NCI-H2107 treated with DMSO at 0.1 percent for 48 hours (cell line): ENCODE measurements at regions not wholly inside any gene's neighbourhood (a gene's known extent, or its start where the extent isn't known, plus 50 kb on each side); places are given as distances from the start of the nearest gene placed in this dataset.
"Not testable (repeated sequence)": the region's sequence is repeated elsewhere in the genome, so short reads cannot be mapped to it uniquely, and the experiment has no call there.

Experiments
- DNase-seq: peaks from one replicate; lab custom pipeline; 2025; ENCODE audit not compliant: unreplicated experiment; lab: John Stamatoyannopoulos, UW

DNA sequence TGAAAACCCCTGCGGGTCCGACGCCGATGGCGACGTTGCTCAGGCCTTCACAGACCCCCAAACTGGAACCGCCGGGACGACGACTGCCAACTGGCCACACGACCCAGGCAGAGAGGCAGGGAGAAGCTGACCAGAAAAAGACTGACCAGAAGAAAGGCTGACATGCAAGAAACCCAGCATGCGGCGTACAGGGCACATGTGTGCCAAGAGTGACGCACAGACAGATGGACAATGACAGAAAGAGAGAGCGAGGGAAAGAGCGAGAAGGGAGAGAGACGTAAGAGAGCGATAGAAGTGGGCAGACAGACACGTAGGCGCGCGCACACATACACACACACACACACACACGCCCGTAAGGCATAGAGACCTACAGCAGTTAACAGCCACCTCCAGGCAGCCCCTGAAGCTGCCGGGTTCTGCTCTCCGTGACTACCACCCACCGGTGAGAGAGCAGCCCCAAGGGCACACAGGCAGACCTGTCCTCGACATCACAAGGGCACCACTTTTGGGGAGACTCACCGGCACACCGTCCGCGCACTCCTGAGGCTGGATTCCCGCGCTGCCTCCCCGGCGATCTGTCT lies 67.2 kb upstream of the ZNF527 start:
- no peak for DNase-seq

DNA sequence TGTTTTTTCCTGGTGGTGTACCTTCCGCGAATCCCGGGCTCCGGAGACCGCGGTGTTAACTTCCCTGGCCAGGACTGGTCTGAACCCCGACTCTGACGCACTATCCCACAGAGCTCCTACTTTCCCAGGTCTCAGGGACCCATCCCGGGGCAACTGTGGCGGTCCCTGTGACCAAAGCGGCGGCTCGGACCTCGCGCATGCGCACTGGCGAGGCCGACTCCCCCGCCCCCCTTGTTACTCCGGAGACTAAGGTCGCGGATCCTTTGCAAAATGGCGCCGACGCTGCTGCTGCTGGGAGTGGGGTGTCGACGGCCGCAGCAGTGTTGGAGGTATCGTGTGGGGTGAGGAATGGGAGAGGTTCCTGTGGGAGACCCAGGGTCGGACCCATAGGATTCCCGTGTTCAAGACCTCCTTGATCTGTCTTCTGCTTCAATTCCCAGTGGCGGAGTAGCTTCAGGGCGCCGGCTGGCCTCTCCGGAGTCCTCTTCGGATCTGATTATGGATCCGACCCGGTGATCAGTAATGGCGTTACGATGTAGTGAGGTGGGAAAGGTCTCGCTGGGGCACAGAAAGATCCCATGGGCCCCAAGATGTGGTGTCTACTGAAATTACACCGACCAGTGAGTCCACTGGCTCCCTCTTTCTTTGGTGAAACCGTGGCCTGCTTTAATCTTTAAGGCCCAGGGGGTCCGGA lies 66.6 kb upstream of the ZNF527 start:
- no peak for DNase-seq

DNA sequence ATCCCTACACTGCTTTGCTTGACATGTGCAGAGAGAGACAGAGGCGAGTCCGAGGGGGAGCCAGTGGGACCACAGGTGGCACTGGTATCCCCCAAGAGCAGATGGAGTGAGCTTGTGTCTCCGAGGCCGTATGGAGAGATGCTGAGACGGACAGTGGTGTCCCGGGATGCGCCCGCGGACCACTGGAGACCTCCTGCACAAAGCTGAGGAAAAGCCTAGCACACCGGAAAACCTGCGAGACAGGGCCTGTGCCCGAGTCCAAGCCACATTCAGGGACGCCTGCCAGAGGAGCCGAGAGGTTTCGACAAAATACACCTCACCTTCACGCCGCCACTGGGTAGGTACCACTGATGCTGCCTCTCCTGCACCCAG lies 66.0 kb upstream of the ZNF527 start:
- no peak for DNase-seq

DNA sequence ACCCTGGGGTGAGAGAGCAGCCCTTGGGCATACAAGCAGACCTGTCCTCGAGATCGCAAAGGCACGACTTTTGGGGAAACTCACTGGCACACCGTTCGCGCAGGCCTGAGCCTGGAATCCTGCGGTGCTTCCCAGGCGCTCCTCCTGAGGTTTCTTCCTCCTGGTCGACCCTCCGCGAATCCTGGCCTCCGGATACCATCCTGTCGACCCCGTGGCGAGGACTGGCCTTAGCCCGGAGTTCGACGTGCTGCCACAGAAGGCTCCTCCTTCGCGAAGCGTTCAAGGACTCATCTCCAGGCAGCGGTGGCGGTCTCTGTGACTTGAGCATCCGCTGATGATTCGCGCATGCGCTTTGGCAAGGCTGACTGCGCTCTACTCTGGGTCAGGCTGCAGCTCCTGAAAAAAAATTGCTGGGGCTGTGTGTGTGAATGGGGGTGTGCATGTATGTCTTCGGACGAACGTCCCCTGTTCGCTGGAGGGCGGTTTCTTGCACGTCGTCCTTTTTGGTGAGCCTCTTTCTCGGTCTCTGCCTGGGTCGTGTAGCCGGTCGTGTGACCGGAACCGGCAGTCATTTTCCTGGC lies 64.4 kb upstream of the ZNF527 start:
- no peak for DNase-seq

DNA sequence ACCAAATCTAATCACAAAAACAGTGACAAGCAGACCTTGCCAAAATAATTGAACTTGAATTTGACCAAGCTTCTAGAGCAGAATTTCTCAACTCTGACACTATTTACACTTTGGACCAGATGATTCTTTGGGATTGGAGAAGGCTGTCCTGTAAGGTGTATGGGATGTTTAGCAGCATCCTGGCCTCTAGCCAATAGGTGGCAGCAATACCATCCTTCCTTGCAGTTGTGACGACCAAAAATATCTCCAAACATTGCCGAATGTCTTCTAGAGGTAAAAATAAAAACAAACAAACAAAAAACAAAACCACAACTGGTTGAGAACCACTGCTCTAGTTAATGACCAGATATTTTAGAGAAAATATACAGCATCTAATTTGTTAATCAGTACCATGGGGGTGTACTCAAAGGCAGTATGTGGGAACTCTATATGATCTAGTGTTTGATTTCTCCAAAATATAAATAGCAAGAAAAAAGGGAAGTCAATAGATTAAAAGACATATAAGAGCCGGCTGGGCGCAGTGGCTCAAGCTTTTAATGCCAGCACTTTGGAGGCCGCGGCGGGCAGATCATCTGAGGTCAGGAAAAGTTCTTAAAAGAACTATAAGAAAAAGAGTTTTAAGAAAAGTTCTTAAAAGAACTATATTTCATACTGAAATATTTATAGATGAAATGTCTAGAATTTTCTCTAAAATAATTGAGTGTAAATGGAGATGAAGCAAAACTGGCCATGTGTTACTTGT lies 60.9 kb upstream of the ZNF527 start:
- DNase-seq, result no peak

DNA sequence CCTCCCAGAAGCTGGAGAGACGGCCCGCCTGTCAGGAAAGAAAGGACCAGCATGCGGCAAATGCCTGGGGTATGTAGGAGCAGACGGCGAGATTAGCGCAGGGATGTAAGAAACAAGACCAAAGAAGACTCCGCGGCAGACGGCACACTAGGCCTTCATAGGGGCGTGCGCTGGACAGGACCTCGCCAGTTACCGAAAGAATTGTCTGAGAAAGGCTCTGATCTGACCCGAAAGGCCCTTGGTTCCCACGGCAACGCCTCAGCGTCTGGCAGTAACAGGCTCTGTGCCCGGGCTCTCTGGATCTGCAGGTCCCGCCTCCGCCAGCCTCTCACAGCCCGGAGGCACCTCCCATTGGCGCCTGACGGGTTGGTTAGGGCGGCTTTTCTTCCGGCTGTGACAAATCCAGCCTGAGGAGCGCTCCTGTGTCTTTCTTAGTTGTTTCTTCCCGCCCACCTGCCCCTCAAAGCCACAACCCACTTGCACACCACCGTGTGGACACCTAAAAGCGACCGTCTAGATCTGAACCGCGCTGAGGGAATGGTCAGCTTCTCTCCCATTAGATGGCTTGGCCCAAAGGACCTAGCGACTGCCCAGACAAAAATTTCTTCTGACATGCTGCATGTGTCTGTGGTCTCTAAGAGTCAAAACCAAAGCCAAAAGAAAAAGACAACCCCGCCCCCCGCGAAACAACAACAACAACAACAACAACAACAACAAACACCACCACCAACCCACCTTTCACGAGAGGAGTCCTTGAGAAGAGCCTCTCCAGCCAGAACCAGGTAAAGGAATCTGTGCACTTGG lies 58.2 kb upstream of the ZNF527 start:
- not testable (repeated sequence) for DNase-seq

DNA sequence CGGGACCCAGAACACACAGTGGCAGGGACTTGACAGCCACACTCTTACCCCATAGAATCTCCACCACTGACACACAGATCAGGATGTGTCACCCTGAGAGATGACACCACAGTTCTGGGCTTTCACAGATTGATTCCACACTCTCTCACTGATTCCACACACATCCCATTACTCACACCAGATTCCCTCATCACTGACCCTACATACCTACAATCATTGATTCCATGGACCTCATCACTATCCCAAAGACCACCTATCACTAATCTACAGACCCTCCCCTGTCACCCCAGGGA lies 57.6 kb upstream of the ZNF527 start:
- DNase-seq, result no peak

DNA sequence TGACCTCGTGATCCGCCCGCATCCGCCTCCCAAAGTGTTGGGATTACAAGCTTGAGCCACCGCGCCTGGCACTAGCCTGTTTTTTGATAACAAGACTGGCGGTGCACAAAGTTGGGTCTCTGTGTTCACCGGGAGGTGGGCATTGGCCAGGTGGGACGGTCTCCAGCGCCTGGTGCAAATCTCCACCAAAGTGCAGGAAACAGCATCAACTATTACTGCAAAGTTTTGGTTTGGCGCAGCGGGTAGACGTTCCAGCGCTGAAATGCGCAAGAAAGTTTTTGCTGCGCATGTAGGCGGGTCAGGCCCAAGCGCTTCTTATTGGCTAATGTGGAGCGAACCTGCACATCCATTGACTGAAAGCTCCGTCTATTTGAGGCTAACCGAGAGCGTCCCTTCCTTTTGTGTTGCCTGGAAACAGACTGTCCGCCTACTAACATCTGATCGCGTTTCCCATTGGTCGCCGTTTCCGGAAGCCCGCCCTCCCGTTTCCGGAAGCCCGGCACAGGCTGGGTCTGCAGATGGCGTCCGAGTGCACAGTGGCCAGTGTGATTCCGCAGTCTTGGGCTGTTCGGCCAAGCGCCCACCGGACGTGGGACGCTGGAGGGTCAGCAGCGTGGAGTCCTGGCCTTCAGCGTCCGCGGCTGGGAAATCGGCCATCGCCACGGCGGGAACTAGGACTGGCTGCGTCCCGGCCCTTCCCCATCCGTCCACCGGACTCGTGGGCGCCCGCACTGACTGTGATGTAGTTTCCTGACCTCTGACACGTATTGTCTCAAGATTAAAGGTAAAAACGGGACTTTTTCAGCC lies 53.3 kb upstream of the ZNF527 start:
- peak; percentile 98 for DNase-seq

DNA sequence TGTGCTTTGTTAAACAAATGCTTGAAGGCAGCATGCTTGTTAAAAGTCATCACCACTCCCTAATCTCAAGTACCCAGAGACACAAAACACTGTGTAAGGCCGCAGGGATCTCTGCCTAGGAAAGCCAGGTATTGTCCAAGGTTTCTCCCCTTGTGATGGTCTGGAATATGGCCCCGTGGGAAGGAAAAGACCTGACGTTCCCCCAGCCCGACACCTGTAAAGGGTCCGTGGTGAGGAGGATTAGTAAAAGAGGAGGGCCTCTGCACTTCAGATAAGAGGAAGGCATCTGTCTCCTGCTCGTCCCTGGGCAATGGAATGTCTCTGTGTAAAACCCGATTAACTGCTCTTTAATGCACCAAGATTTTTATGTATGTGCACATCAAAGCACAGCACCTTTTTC lies 49.9 kb upstream of the ZNF527 start:
- not testable (repeated sequence) for DNase-seq
